Left forelimb (tissue), 1 donor: ENCODE measurements at regions not wholly inside any gene's neighbourhood (a gene's known extent, or its start where the extent isn't known, plus 50 kb on each side); places are given as distances from the start of the nearest gene placed in this dataset.

Experiments used
- DNase-seq: peaks from one replicate; pipeline ENCODE4 v3.0.0-alpha.2; 2018; ENCODE audit warnings: low spot score

- no peak for DNase-seq
These were observed 195.8 kb upstream of the RASGEF1B start for GRCh38 chr4:81667539-81667938.

GRCh38 chr4:81666491-81666890 lies 194.8 kb upstream of the RASGEF1B start:
- DNase-seq, result no peak

GRCh38 chr4:81665649-81666048 lies 193.9 kb upstream of the RASGEF1B start:
- no peak for DNase-seq

- DNase-seq, result no peak
These were observed 193.3 kb upstream of the RASGEF1B start for GRCh38 chr4:81665045-81665444.

GRCh38 chr4:81664079-81664478 lies 192.4 kb upstream of the RASGEF1B start:
- DNase-seq, result no peak

- no peak for DNase-seq
These were observed 191.7 kb upstream of the RASGEF1B start for GRCh38 chr4:81663368-81663767.

GRCh38 chr4:81659051-81659450 lies 187.3 kb upstream of the RASGEF1B start:
- no peak for DNase-seq

- no peak for DNase-seq
These were observed 180.4 kb upstream of the RASGEF1B start for GRCh38 chr4:81652069-81652478.

GRCh38 chr4:81651243-81651899 lies 179.7 kb upstream of the RASGEF1B start:
- DNase-seq, result no peak

- no peak for DNase-seq
These were observed 179.0 kb upstream of the RASGEF1B start for GRCh38 chr4:81650606-81651242.

- DNase-seq, result no peak
These were observed 177.0 kb upstream of the RASGEF1B start for GRCh38 chr4:81648576-81649275.

GRCh38 chr4:81647388-81647787 lies 175.7 kb upstream of the RASGEF1B start:
- DNase-seq, result no peak

GRCh38 chr4:81642543-81642942 lies 170.8 kb upstream of the RASGEF1B start:
- DNase-seq, result no peak

- no peak for DNase-seq
These were observed 167.5 kb upstream of the RASGEF1B start for GRCh38 chr4:81639248-81639647.

- no peak for DNase-seq
These were observed 167.0 kb upstream of the RASGEF1B start for GRCh38 chr4:81638698-81639097.

- DNase-seq, result no peak
These were observed 164.0 kb upstream of the RASGEF1B start for GRCh38 chr4:81635739-81636138.

GRCh38 chr4:81634766-81635549 lies 163.3 kb upstream of the RASGEF1B start:
- DNase-seq, result no peak

GRCh38 chr4:81634165-81634564 lies 162.5 kb upstream of the RASGEF1B start:
- DNase-seq, result no peak

- DNase-seq, result no peak
These were observed 161.0 kb upstream of the RASGEF1B start for GRCh38 chr4:81632581-81633299.

- no peak for DNase-seq
These were observed 160.3 kb upstream of the RASGEF1B start for GRCh38 chr4:81631958-81632441.

- DNase-seq, result no peak
These were observed 157.7 kb upstream of the RASGEF1B start for GRCh38 chr4:81629366-81629765.

- DNase-seq, result no peak
These were observed 156.8 kb upstream of the RASGEF1B start for GRCh38 chr4:81628489-81628888.
